ENCODE measurements at regions not wholly inside any gene's neighbourhood (a gene's known extent, or its start where the extent isn't known, plus 50 kb on each side); places are given as distances from the start of the nearest gene placed in this dataset.

DNA sequence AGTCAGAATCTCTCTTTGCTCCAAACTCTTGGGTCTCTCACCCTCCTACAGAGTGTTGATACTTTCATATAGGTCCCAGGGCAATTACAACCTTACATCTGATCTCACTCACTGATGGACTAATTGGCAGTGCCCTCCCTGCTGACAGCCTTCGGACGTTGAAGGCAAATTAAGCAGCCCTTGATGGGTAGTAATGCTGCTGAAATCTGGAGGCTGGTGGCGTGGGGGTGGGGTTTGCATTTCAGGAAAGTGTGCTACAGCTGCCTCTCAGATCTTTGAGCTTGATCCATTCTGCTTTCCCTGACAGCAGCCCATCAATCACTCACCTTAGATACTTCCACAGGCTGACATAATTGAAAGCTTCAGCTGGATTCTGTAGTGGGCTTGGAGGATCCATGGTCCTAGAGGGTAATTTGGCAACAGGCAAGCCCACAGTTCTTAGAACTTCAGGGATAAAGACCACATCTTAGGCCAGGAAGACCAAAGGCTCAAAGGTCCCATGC lies 349.1 kb upstream of the PODXL start:
- TF ChIP-seq, protein P1, sequence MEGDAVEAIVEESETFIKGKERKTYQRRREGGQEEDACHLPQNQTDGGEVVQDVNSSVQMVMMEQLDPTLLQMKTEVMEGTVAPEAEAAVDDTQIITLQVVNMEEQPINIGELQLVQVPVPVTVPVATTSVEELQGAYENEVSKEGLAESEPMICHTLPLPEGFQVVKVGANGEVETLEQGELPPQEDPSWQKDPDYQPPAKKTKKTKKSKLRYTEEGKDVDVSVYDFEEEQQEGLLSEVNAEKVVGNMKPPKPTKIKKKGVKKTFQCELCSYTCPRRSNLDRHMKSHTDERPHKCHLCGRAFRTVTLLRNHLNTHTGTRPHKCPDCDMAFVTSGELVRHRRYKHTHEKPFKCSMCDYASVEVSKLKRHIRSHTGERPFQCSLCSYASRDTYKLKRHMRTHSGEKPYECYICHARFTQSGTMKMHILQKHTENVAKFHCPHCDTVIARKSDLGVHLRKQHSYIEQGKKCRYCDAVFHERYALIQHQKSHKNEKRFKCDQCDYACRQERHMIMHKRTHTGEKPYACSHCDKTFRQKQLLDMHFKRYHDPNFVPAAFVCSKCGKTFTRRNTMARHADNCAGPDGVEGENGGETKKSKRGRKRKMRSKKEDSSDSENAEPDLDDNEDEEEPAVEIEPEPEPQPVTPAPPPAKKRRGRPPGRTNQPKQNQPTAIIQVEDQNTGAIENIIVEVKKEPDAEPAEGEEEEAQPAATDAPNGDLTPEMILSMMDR (IDR thresholded peaks at IDR 0.05), result no peak
- Mint-ChIP-seq H3K27me3 (peaks cover 22% of the 10 kb centered on the region), H3K4me1 (no peaks in the 10 kb centered on the region), H3K36me3 (ENCODE audit: low read depth) (no peaks in the 10 kb centered on the region), H3K9me3 (peaks cover 5% of the 10 kb centered on the region), H3K4me3 (no peak overlapping the region), H3K27ac (no peak overlapping the region)
- ChIA-PET CTCF (no interaction called here), POLR2A (no interaction called here)
- ATAC-seq (ENCODE audit: low read depth) (no peak), DNase-seq (no peak)
- intact Hi-C loops (cut with micrococcal nuclease), result no loop called here

DNA sequence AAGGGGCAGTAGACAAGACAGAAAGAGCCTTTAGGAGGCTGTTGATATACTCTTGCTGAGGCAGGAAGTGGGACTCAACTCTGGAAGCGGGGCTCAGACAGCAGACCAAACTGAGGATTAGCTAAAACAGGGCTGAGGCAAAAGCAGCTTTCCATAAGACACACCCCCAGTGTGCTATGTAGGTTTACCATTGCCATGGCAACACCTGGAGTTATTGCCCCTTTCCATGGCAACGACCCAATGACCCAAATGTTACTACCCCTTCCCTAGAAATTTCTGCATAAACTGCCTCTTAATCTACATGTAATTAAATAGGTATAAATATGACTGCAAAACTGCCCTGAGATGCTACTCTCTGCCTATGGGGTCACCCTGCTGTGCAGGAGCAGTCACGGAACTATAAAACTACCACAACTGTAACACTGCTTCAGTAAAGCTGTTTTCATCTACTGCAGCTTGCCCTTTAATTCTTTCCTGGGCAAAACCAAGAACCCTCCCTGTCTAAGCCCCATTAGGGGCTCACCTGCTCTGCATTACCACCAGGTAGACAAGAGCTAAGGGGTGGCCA lies 348.4 kb upstream of the PODXL start:
- ChIA-PET POLR2A (no interaction called here), CTCF (no interaction called here)
- ATAC-seq (ENCODE audit: low read depth) (no peak), DNase-seq (no peak)
- no peak overlapping the region for H3K27ac Mint-ChIP-seq
- H3K9me3 Mint-ChIP-seq, result peaks cover 5% of the 10 kb centered on the region
- TF ChIP-seq, protein P1 (IDR thresholded peaks at IDR 0.05), result no peak
- H3K27me3 Mint-ChIP-seq, result peaks cover 18% of the 10 kb centered on the region
- H3K4me3 Mint-ChIP-seq, result no peak overlapping the region
- no peaks in the 10 kb centered on the region for H3K36me3 Mint-ChIP-seq (ENCODE audit: low read depth)
- no peaks in the 10 kb centered on the region for H3K4me1 Mint-ChIP-seq
- intact Hi-C loops (cut with micrococcal nuclease), result no loop called here

DNA sequence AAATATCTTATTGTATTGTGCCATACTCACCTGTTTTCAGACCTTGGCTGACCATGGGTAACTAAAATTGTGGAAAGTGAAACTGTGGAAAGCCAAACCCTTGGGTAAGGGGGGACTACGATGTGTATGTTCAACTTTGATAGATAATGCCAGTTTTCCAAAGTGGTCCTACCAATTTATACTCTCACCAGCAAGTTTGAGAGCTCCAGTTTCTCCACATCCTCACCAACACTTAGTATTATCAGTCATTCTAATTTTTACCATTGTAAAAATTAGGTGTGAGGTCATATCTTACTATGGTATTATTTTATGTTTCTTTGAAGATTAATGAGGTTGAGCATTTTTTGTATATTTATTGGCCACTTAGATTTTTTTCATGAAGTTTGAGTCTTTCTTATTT lies 346.9 kb upstream of the PODXL start:
- H3K36me3 Mint-ChIP-seq (ENCODE audit: low read depth), result no peaks in the 10 kb centered on the region
- no peaks in the 10 kb centered on the region for H3K4me1 Mint-ChIP-seq
- peaks cover 11% of the 10 kb centered on the region for H3K27me3 Mint-ChIP-seq
- no peak overlapping the region for H3K27ac Mint-ChIP-seq
- no peak for DNase-seq
- no peak for ATAC-seq (ENCODE audit: low read depth)
- ChIA-PET CTCF (no interaction called here), POLR2A (no interaction called here)
- intact Hi-C loops (cut with micrococcal nuclease), result no loop called here
- H3K4me3 Mint-ChIP-seq, result no peak overlapping the region
- H3K9me3 Mint-ChIP-seq, result peaks cover 5% of the 10 kb centered on the region
- TF ChIP-seq, protein P1 (IDR thresholded peaks at IDR 0.05), result no peak

DNA sequence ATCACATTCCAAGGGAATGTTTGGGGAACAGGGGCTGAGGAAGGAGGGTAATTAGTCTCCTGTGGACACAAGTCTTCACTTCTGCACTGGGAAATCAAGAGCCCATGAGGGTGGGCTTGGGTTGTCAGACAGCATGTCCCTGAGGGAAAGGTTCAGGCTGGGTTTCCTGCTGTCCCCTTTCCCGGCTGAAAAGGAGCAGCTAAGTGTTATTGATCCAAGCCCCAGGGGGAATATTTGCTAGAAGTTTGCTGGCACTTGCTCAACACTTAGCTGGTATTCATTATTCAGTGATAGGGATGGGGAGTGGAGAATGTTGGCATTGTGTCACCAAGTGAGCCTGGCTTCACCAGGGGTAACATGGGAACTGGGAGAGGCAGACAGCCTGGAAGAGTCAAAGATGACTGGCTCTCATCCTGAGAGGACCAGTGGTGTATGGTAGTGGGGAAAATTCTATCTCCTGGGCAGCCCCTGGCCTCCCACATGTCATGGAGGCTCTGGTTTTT lies 344.4 kb upstream of the PODXL start:
- no peaks in the 10 kb centered on the region for H3K4me1 Mint-ChIP-seq
- H3K27me3 Mint-ChIP-seq, result peaks cover 3% of the 10 kb centered on the region
- ChIA-PET POLR2A (no interaction called here), CTCF (no interaction called here)
- no peaks in the 10 kb centered on the region for H3K36me3 Mint-ChIP-seq (ENCODE audit: low read depth)
- DNase-seq (no peak), ATAC-seq (ENCODE audit: low read depth) (no peak)
- no peak overlapping the region for H3K4me3 Mint-ChIP-seq
- H3K9me3 Mint-ChIP-seq, result peaks cover 5% of the 10 kb centered on the region
- TF ChIP-seq, protein P1 (IDR thresholded peaks at IDR 0.05), result no peak
- no peak overlapping the region for H3K27ac Mint-ChIP-seq
- intact Hi-C loops (cut with micrococcal nuclease), result no loop called here

DNA sequence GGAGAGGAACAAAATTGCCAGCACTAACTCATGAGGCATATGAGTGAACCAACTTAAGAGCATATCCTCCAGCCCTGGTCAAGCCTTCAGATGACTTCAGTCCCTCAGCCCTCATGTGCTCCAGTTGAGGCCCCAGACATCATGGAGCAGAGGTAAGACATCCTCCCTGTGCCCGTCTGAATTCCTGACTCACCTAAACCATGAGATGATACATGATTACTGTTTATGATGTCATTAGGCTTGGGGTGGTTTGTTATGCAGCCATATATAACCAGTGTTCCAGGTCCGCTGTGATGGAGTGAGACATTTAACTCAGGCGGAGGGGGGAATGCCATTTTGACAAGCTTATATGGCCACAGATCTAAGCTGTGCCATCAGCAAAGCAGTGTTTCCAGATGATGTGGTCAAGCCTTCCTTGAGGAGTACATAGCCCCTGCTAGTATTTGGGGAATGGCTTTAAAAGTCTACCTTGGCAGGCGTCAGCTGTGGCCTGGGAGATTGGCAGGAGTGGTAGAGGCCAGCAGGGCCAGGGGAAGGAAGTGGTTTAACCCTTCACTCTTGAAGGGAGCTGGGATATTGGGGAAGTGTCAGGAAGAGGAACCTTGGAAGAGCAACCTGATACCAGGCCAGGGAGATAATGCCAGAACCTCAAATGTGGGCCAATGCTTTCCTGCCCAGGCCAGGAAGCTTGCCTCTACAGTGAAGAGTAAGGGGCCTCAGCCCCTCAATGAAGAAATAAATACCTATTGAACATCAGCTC lies 343.0 kb upstream of the PODXL start:
- Mint-ChIP-seq H3K4me3 (no peak overlapping the region), H3K9me3 (peaks cover 5% of the 10 kb centered on the region), H3K27me3 (peaks cover 5% of the 10 kb centered on the region), H3K27ac (no peak overlapping the region), H3K4me1 (no peaks in the 10 kb centered on the region), H3K36me3 (ENCODE audit: low read depth) (no peaks in the 10 kb centered on the region)
- TF ChIP-seq, protein P1 (IDR thresholded peaks at IDR 0.05), result no peak
- ChIA-PET POLR2A (no interaction called here), CTCF (no interaction called here)
- DNase-seq (no peak), ATAC-seq (ENCODE audit: low read depth) (no peak)
- intact Hi-C loops (cut with micrococcal nuclease), result no loop called here
